ENCODE measurements at regions not wholly inside any gene's neighbourhood (a gene's known extent, or its start where the extent isn't known, plus 50 kb on each side); places are given as distances from the start of the nearest gene placed in this dataset.
"Not testable (repeated sequence)": the region's sequence is repeated elsewhere in the genome, so short reads cannot be mapped to it uniquely, and the experiment has no call there.

GRCh38 chr4:9505341-9505740 is 61.1 kb downstream of the DEFB131A start:
- H3K9me3 ChIP-seq (ENCODE audit: control insufficient read depth, low read length); H3K4me1 ChIP-seq (ENCODE audit: control insufficient read depth, insufficient read depth, low read length); H3K36me3 ChIP-seq (ENCODE audit: control insufficient read depth, insufficient read depth, low read length); H3K4me3 ChIP-seq (ENCODE audit: low read length); H3K4me3 Mint-ChIP-seq; H3K27me3 Mint-ChIP-seq (ENCODE audit: insufficient read depth); H3K4me1 Mint-ChIP-seq; DNase-seq; H3K9me3 Mint-ChIP-seq; H3K9ac ChIP-seq (ENCODE audit: extremely low read depth, low read length, poor library complexity, severe bottlenecking); H3K36me3 Mint-ChIP-seq (ENCODE audit: low read depth); H3K27me3 ChIP-seq (ENCODE audit: control insufficient read depth, insufficient read depth, low read length, poor library complexity, severe bottlenecking); H3K27ac ChIP-seq (ENCODE audit: low read depth, low read length); H3K27ac Mint-ChIP-seq: not testable (repeated sequence)
- WGBS, 2 experiments (ENCODE audit: insufficient coverage in 1 of 2, insufficient read length in 1 of 2), result 83 to 92% methylated on average over 7 to 18 of the region's 21 CpGs

DNA sequence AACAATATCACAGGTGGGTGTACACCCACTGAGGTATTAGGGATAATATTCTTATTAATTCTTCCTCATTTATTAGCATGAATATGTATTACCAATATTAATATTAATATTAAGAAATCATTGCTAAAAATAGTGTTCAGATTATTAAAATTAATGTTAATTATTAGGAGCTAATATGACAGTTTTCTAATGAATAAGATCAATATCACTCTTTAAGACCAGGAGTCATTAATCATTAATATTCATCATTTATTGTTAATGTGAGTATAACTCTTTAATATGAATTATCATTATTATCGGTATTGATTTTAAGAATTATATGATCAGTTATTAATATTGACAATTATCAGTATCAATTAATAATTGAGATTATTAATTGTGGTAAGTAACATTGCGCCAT is 62.5 kb downstream of the DEFB131A start:
- not testable (repeated sequence) for H3K4me3 ChIP-seq (ENCODE audit: low read length); H3K4me1 Mint-ChIP-seq; H3K36me3 Mint-ChIP-seq (ENCODE audit: low read depth); H3K27me3 Mint-ChIP-seq (ENCODE audit: insufficient read depth); H3K4me3 Mint-ChIP-seq; H3K27ac ChIP-seq (ENCODE audit: low read depth, low read length); H3K9ac ChIP-seq (ENCODE audit: extremely low read depth, low read length, poor library complexity, severe bottlenecking); H3K36me3 ChIP-seq (ENCODE audit: control insufficient read depth, insufficient read depth, low read length); H3K4me1 ChIP-seq (ENCODE audit: control insufficient read depth, insufficient read depth, low read length); H3K27me3 ChIP-seq (ENCODE audit: control insufficient read depth, insufficient read depth, low read length, poor library complexity, severe bottlenecking); DNase-seq; H3K27ac Mint-ChIP-seq; H3K9me3 Mint-ChIP-seq; H3K9me3 ChIP-seq (ENCODE audit: control insufficient read depth, low read length)
- 100% methylated on average over 1 of the region's 2 CpGs; no CpG with 5 or more reads in 1 of the 2 experiments for WGBS, 2 experiments (ENCODE audit: insufficient coverage in 1 of 2, insufficient read length in 1 of 2)

DNA sequence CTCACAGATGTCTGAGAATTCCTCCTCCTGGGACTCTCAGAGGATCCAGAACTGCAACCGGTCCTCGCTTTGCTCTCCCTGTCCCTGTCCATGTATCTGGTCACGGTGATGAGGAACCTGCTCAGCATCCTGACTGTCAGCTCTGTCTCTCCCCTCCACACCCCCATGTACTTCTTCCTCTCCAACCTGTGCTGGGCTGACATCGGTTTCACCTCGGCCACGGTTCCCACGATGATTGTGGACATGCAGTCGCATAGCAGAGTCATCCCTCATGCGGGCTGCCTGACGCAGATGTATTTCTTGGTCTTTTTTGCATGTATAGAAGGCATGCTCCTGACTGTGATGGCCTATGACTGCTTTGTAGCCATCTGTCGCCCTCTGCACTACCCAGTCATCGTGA is 68.7 kb downstream of the DEFB131A start:
- not testable (repeated sequence) for H3K9me3 ChIP-seq (ENCODE audit: control insufficient read depth, low read length); H3K27ac ChIP-seq (ENCODE audit: low read depth, low read length); DNase-seq; H3K36me3 ChIP-seq (ENCODE audit: control insufficient read depth, insufficient read depth, low read length); H3K27me3 Mint-ChIP-seq (ENCODE audit: insufficient read depth); H3K9me3 Mint-ChIP-seq; H3K4me1 ChIP-seq (ENCODE audit: control insufficient read depth, insufficient read depth, low read length); H3K4me1 Mint-ChIP-seq; H3K27me3 ChIP-seq (ENCODE audit: control insufficient read depth, insufficient read depth, low read length, poor library complexity, severe bottlenecking); H3K36me3 Mint-ChIP-seq (ENCODE audit: low read depth); H3K9ac ChIP-seq (ENCODE audit: extremely low read depth, low read length, poor library complexity, severe bottlenecking); H3K4me3 Mint-ChIP-seq; H3K4me3 ChIP-seq (ENCODE audit: low read length); H3K27ac Mint-ChIP-seq
- 84 to 100% methylated on average over 2 to 12 of the region's 12 CpGs for WGBS, 2 experiments (ENCODE audit: insufficient coverage in 1 of 2, insufficient read length in 1 of 2)

DNA sequence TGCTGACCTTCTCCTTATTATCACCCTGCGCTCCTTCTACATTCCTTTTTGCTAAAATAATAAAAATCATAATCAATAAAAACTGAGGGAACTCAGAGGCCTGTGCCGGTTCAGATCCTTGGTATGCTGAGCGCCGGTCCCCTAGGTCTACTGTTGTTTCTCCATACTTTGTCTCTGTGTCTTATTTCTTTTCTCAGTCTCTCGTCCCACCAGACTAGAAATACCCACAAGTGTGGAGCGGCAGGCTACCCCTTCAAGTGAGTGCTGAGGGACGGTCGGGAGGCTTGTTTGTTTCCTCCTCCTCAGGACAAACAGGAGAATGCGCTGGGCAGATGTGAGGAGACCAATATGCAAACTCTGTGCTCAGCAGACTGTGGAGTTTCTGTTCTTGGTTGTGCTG is 75.4 kb downstream of the DEFB131A start:
- not testable (repeated sequence) for H3K4me3 ChIP-seq (ENCODE audit: low read length); H3K9me3 ChIP-seq (ENCODE audit: control insufficient read depth, low read length); H3K4me3 Mint-ChIP-seq; H3K9ac ChIP-seq (ENCODE audit: extremely low read depth, low read length, poor library complexity, severe bottlenecking); H3K4me1 ChIP-seq (ENCODE audit: control insufficient read depth, insufficient read depth, low read length); H3K27me3 ChIP-seq (ENCODE audit: control insufficient read depth, insufficient read depth, low read length, poor library complexity, severe bottlenecking); H3K4me1 Mint-ChIP-seq; H3K36me3 Mint-ChIP-seq (ENCODE audit: low read depth); H3K36me3 ChIP-seq (ENCODE audit: control insufficient read depth, insufficient read depth, low read length); H3K27me3 Mint-ChIP-seq (ENCODE audit: insufficient read depth); H3K27ac ChIP-seq (ENCODE audit: low read depth, low read length); DNase-seq
- WGBS, 2 experiments (ENCODE audit: insufficient coverage in 1 of 2, insufficient read length in 1 of 2), result 83 to 100% methylated on average over 2 to 8 of the region's 9 CpGs
- Mint-ChIP-seq H3K9me3 (peaks cover 13% of the 10 kb centered on the region), H3K27ac (peak overlapping the region; percentile 52)

DNA sequence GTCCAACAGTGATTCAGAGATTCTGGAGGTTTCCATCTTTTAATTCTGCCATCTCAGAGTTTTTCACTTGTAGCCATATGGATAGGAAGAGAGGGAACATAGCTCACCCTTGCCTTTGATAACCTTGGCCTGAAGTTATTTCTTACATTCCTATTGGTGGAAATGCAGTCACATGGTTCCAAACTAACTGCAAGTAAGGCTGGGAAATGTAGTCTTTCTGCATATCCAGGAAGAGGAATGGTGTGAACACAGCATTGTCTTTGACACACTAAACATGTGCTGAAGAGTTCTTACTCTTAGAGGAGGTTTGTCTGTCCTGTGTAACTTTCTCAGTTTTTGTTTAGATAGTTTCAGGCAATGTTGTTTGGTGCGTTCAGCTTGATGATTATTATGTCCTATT is 78.7 kb downstream of the DEFB131A start:
- whole genome bisulfite sequencing, 2 experiments (ENCODE audit: insufficient coverage in 1 of 2, insufficient read length in 1 of 2), result 86 to 100% methylated on average over 1 of the region's 1 CpG
- not testable (repeated sequence) for H3K4me3 Mint-ChIP-seq; H3K27me3 Mint-ChIP-seq (ENCODE audit: insufficient read depth); H3K27ac Mint-ChIP-seq; H3K9me3 ChIP-seq (ENCODE audit: control insufficient read depth, low read length); H3K36me3 Mint-ChIP-seq (ENCODE audit: low read depth); H3K4me1 Mint-ChIP-seq; H3K9ac ChIP-seq (ENCODE audit: extremely low read depth, low read length, poor library complexity, severe bottlenecking); H3K4me1 ChIP-seq (ENCODE audit: control insufficient read depth, insufficient read depth, low read length); H3K4me3 ChIP-seq (ENCODE audit: low read length); DNase-seq; H3K36me3 ChIP-seq (ENCODE audit: control insufficient read depth, insufficient read depth, low read length); H3K27ac ChIP-seq (ENCODE audit: low read depth, low read length); H3K27me3 ChIP-seq (ENCODE audit: control insufficient read depth, insufficient read depth, low read length, poor library complexity, severe bottlenecking)
- H3K9me3 Mint-ChIP-seq, result peaks cover 13% of the 10 kb centered on the region

DNA sequence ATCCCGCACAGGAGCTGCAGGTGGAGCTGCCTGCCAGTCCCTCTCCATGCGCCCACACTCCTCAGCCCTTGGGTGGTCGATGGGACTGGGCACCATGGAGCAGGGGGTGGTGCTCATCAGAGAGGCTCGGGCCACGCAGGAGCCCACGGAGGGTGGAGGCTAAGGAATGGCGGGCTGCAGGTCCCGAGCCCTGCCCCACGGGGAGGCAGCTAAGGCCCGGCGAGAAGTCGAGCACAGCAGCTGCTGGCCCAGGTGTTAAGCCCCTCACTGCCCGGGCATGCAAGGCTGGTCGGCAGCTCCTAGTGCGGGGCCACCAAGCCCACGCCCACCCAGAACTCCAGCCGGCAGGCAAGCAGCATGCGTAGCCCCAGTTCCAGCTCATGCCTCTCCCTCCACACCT is 80.2 kb downstream of the DEFB131A start:
- not testable (repeated sequence) for H3K27ac Mint-ChIP-seq; H3K9me3 ChIP-seq (ENCODE audit: control insufficient read depth, low read length); H3K4me3 Mint-ChIP-seq; H3K36me3 ChIP-seq (ENCODE audit: control insufficient read depth, insufficient read depth, low read length); H3K4me1 Mint-ChIP-seq; DNase-seq; H3K36me3 Mint-ChIP-seq (ENCODE audit: low read depth); H3K4me3 ChIP-seq (ENCODE audit: low read length); H3K27ac ChIP-seq (ENCODE audit: low read depth, low read length); H3K4me1 ChIP-seq (ENCODE audit: control insufficient read depth, insufficient read depth, low read length); H3K27me3 ChIP-seq (ENCODE audit: control insufficient read depth, insufficient read depth, low read length, poor library complexity, severe bottlenecking); H3K9ac ChIP-seq (ENCODE audit: extremely low read depth, low read length, poor library complexity, severe bottlenecking); H3K27me3 Mint-ChIP-seq (ENCODE audit: insufficient read depth)
- 91 to 98% methylated on average over 10 to 18 of the region's 18 CpGs for WGBS, 2 experiments (ENCODE audit: insufficient coverage in 1 of 2, insufficient read length in 1 of 2)
- H3K9me3 Mint-ChIP-seq, result peaks cover 13% of the 10 kb centered on the region

Measured in endodermal cell (in vitro differentiated cells).